Smooth muscle cell of the brain vasculature (primary cell): ENCODE measurements at regions not wholly inside any gene's neighbourhood (a gene's known extent, or its start where the extent isn't known, plus 50 kb on each side); places are given as distances from the start of the nearest gene placed in this dataset.
"Not testable (repeated sequence)": the region's sequence is repeated elsewhere in the genome, so short reads cannot be mapped to it uniquely, and the experiment has no call there.

ENCODE experiments used
- DNase-seq: peaks from one replicate; pipeline ENCODE4 v3.0.0-alpha.2; 2012; ENCODE audit warnings: low read depth, low spot score

DNA sequence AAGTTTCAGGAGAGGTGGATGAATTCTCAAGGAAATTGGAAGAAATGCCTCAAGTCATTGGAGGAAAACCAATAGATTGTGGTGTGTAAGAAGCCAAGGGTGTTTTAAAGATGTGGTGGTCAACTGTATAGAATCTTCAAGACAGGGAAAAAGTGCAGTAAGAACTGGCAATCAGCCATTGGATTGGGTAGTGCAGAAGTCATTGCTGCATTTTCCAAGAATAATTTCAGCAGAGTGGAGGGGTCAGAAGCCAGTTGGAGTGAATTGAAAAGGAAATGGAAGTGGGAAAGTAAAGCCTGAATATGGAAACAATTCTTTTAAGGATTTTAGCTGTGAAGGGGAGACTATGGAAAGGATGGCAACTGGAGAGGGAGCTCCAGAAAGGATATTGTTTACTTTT lies 128.2 kb upstream of the TMEM170B start:
- no peak for DNase-seq

DNA sequence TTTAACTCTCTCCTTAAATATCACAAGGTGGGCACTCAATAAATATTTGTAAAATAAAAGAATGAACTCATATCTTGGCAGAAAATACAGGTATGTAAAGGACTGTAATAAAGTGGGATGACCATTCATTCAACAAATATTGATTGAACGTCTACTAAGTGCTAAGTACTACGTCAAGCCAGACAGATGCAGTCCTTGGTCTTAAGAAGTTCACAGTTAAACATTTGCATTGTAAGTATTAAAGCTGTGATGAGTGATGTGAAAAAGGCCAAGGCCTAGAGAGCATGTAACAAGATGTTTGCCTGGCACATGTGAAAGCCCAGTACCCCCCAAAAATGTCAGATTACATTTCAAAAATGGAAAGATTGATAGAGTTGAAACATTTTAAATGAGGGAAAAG lies 130.1 kb upstream of the TMEM170B start:
- no peak for DNase-seq

- DNase-seq, result no peak
Measured at GRCh38 chr6:11404838-11405237, 132.7 kb upstream of the TMEM170B start.

DNA sequence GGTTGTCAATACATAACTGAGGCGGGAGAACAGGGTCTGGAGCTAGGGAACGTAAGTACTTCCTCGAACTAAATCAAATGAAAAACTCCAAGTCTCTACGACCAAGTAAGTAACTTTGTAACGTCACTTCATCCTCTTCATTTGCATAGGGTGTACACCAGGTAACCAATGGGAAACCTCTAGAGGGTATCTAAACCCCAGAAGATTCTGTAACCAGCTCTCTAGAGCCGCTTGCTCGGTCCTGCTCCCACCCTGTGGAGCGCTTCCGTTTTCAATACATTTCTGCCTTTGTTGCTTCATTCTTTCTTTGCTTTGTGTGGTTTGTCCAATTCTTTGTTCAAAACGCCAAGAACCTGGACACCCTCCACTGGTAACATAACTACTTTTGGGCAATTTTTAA lies 133.5 kb upstream of the TMEM170B start:
- DNase-seq, result no peak

DNA sequence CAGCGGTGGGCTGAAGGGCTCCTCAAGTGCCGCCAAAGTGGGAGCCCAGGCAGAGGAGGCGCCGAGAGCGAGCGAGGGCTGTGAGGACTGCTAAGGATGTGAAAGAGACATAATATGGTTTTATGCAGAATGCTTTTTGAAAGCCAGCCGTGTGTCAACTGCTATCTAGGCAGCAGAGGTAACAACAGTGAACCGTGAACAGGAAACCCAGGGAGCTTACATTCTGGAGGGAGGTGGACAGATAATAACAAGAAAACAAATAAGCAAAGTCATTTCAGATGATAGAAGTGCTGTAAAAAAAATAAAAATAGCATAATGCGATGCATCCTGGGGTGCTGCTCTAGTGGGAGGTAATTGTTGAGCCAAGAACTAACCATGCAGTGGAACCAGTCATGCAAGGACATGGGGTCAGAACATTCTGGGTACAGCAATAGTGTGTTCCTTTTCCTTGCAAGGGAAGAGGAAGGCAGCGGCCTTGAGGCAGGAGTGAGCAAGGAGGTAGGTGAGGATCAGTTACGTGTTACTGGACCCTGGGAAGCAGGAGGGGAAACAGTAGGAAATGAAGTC lies 134.4 kb upstream of the TMEM170B start:
- no peak for DNase-seq

GRCh38 chr6:11402581-11402980 lies 135.0 kb upstream of the TMEM170B start:
- DNase-seq, result not testable (repeated sequence)

GRCh38 chr6:11401954-11402353 lies 135.6 kb upstream of the TMEM170B start:
- DNase-seq, result not testable (repeated sequence)

DNA sequence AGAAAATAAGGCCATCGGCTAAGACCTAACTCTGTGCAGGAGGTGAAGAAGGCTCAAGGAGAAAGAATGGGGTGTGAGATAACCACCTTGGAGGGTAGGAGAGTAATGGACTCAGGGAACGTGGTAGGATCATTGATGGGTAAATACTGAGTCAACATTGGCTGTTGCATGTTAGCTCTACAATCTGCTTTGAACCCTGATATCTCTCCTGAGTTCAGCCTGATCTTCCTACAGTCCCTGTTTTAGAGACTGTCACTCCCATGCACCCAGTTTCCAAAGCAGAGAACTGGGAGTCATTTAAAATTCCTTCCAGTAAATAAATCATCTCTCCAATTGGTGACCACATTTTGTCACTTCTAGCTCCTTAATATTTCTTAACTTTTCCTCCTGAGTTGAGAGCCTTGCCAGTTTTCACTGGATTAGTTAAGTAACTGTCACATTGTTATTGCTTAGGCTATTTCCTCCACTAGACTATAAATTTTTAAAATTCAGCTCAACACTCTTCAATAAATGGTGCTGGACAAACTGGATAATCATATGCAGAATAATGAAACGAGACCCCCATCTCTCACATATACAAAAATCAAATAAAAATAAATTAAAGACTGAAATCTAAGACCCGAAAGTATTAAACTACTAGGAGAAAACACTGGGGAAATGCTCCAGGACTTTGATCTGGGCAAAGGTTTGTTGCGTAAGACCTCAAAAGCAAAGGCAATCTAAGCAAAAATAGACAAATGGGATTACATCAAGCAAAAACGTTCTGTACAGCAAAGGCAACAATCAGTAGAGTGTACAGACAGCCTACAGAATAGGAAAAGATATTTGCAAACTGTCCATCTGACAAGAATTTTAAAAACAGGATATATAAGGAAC lies 138.9 kb upstream of the TMEM170B start:
- DNase-seq, result no peak

DNA sequence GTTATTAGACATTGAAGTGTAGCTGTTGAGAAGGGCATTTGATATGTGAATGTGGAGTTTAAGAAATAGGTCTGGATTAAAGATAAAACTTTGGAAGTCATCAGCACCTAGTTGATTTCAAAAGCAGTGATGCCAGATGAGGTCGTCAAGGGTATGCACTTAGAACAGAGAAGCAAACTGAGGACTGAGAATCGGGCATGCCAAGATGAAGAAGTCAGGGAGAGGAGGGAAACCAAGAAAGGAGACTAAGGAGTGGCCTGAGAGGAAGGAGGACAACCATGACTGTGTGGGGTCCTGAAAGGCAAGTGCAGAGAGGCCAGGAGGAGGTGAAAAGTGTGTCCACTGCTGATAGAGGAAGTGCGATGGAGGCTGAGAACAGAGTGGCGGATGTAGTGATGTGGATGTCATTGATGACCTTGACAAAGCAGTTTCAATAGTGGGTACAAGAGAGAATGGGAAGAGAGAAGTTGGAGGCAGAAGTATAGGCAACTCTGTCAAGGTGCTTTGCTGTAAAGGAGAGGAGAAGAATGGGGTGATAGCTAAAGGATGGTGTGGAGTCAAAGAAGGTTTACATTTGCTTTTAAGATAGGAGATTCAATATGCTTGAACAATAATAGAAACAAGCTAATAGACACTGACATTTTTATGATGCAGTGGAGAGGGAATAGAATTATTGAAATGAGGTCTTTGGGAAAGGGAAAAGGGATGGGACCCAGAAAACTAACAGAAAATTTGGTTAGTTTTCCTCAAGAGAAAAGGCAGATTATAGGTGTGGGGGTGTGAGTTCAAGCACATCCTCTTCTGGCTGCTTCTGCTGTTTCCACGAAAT lies 139.7 kb upstream of the TMEM170B start:
- no peak for DNase-seq

GRCh38 chr6:11396860-11397259 lies 140.7 kb upstream of the TMEM170B start:
- no peak for DNase-seq

DNA sequence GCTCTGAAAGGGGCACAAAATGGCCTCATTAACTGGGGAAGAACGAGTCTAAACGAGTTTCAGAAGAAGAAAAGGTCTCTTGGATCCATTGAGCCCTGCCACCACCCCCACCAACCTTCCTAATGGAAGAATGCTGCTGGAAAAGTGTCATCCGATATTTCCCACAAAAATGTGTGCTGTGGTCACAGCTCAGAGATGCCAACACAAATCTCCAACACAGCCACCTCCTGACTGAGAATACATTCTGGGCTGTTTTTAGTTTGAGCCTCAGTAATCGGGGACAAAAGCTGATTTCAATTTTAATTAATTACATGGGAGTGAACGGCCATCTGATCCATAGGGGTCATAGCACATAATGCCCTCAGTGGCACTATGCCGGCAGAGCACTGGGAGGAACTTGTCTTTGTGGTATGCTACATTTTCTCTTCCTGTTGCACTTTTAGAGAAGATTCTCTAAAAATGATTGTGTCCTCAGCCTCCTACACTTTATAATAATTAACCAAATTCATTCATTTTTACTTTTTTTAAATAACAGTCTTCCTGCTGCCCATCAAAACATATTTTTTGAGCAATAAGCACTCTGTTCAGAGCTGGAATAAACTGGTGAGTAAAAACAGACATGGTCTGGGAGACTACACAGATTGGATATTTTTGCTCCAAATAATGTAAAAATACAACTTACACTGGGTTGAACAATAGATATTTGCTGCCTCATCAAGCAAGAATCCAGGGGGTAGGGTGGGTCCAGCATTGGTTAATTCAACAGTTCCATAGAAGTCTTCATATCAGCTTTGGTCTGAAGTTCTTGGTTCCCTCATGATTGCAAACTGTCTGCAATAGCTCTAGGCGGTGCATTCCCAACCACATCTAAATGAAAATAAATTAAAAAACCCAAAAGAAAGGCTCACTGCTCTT lies 143.6 kb upstream of the TMEM170B start:
- no peak for DNase-seq

DNA sequence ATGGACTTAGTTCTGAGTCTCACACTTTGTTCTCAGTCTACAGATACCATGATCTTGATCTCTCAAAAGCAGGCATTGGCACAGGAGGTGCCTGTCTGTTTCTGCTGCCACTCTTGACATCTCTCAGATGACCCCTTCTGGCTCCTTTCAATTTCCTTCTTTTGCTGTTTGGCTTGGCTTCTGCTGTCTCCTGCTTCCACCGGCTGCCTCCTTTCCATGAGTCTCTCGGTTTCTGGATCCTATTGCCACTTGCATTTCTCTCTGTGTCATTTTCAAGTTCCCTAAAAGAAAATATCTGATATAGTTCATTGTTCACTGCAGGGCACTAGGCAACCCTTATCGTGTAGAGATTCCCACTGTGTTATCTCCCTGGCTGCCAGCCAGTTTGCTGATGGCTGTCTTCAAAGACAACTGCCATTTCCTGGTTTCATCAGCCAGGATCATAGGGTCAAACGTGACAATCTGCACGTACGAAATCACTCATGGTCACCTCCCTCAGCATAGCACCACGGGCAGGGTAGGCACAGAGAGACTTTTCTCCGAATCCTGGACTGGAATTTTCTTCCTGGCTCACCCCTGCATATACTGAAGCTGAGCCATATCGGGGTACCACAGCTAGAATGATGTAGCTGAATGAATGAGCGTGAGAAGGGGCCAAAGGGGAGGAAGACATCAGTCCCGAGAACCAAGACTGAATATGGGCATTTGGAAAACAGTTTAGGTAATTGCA lies 144.6 kb upstream of the TMEM170B start:
- no peak for DNase-seq

DNA sequence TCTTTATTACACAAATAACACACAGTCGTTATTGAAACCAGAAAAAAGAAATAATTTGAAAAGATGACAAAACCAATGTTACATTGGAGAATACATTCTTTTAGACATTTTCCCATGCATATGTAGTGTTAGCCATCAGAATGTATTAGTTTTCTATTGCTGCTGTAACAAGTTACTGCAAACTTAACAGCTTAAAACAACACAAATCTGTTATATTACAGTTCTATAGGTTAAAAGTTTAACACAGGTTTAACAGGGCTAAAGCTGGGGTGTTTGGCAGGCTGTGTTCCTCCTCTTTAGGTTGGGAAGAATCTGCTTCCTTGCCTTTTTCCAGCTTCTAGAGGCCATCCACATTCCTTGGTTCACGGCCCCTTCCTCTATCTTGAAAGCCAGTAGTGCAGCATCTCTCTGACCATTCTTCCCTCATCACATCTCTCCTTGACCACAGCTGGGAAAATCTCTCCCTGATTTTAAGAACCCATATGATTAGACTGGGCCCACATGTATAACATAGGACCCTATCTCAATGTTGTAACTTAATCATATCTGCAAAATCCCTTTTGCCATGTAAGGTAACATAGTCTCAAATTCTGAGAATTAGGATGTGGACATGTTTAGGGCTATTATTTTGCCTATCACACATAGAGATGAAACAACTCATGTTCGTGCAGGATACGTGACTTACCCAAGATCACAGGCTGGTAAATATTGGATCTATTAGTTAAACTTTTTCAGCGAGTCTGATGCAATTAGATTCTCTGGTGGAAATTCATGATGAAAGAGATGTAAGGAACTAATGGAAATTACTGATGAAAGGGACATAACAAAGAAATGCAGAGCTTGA lies 145.4 kb upstream of the TMEM170B start:
- no peak for DNase-seq

GRCh38 chr6:11389977-11390376 lies 147.6 kb upstream of the TMEM170B start:
- no peak for DNase-seq

DNA sequence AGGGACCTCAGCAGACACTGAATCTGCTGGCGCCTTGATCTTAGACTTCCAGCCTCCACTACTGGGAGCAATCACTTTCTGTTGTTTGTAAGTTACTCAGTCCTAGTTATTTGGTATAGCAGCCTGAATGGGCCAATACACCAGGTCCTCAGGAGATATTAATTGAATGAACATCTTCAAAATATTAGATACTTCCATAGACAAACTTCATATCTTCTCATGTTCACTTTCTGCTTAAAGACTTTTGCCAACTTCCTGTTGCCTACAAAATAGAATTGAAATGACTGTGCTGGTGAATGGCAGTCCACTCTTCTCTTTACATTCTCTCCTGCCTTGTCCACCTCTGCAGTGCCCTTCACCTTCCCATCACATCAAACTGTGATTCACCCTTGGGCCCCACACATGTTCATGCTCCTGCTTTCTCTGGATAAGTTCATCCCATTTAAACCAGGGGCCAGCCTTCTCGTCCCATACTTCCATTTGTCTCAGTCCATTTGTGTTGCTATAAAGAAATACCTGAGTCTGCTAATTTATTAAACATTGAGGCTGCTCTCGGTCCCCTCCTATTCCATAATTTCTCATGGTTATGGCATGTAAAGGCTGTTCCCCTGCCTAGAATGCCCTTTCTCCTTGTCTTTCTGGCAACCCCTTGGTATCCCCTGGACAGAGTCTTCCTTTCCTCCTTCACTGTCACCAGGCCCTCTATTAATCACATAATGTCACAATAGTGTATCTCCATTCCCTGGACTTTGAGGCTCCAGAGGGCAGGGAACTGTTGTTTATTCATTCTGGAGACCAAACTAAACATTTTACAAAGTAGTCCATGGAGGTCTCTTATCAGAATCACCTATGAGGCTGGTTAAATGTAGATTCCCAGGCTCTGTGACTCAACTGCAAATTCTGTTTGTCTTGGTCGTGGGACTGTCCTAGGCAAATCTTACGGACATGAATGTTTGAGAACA lies 148.3 kb upstream of the TMEM170B start:
- no peak for DNase-seq

GRCh38 chr6:11387707-11388430 lies 149.7 kb upstream of the TMEM170B start:
- DNase-seq, result no peak

DNA sequence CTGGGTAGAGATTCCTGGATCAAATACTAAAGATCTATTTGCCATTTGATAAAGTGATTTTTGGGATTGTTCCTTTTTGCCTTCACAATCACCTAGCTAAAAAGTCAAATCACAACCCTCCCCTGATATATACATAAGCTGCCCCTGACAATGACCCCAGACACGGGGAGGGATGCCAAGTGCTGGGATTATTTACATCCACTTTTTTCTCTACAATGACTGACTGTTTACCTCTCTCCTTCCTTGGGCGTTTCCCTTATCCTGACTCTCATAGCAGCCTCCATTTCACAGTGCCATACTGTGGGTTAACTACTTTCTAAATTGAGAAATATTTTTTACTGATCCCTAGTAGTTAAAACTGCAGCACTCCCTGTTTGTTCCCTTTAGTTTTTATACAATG lies 150.8 kb upstream of the TMEM170B start:
- DNase-seq, result no peak

- no peak for DNase-seq
Measured at GRCh38 chr6:11386323-11386722, 151.2 kb upstream of the TMEM170B start.
